Smooth muscle cell (in vitro differentiated cells): ENCODE measurements at regions not wholly inside any gene's neighbourhood (a gene's known extent, or its start where the extent isn't known, plus 50 kb on each side); places are given as distances from the start of the nearest gene placed in this dataset.

Source experiments
- DNase-seq: peaks from one replicate; lab custom pipeline; 2025; ENCODE audit not compliant: unreplicated experiment; lab: John Stamatoyannopoulos, UW
- H2AFZ ChIP-seq: fragments of 200-600 bp; sonication (generic); 2 replicates; pipeline ENCODE4 v1.6.0; 2016; ENCODE audit warnings: antibody characterized with exemption, low read depth, mild to moderate bottlenecking
- H3F3A ChIP-seq: fragments of 200-600 bp; sonication (generic); 2 replicates; pipeline ENCODE4 v1.6.0; 2017; ENCODE audit warnings: antibody characterized with exemption, low read depth
- H3K27ac ChIP-seq: fragments of 200-600 bp; sonication (generic); 2 replicates; pipeline ENCODE4 v1.5.1; 2016; ENCODE audit warnings: low read depth, mild to moderate bottlenecking
- H3K27me3 ChIP-seq: fragments of 200-600 bp; sonication (generic); 2 replicates; pipeline ENCODE4 v1.6.1; 2016; ENCODE audit warnings: low read depth, mild to moderate bottlenecking
- H3K36me3 ChIP-seq: fragments of 200-600 bp; sonication (generic); 2 replicates; pipeline ENCODE4 v1.5.1; 2016; ENCODE audit warnings: low read depth
- H3K4me1 ChIP-seq: fragments of 200-600 bp; sonication (generic); 2 replicates; pipeline ENCODE4 v1.5.1; 2016; ENCODE audit warnings: low read depth
- H3K4me2 ChIP-seq: fragments of 200-600 bp; sonication (generic); 2 replicates; pipeline ENCODE4 v1.6.0; 2016; ENCODE audit warnings: mild to moderate bottlenecking
- H3K4me3 ChIP-seq: fragments of 200-600 bp; sonication (generic); 2 replicates; pipeline ENCODE4 v1.5.1; 2016; ENCODE audit warnings: mild to moderate bottlenecking
- H3K79me2 ChIP-seq: fragments of 200-600 bp; sonication (generic); 2 replicates; pipeline ENCODE4 v1.6.0; 2016; ENCODE audit warnings: low read depth, mild to moderate bottlenecking
- H3K9ac ChIP-seq: fragments of 200-600 bp; sonication (generic); 2 replicates; pipeline ENCODE4 v1.6.0; 2016; ENCODE audit warnings: low read depth
- H3K9me3 ChIP-seq: fragments of 200-600 bp; sonication (generic); replicated peaks from 2 replicates; pipeline ENCODE4 v1.5.1; 2016; ENCODE audit warnings: low read depth
- H4K20me1 ChIP-seq: fragments of 200-600 bp; sonication (generic); 2 replicates; pipeline ENCODE4 v1.6.0; 2016; ENCODE audit warnings: low read depth
- WGBS: methylation state at CpG from one replicate; pipeline ENCODE4 v1.1.7; 2016; ENCODE audit warnings: low lambda C conversion rate; 5-methylcytosine and 5-hydroxymethylcytosine counted together
- TF ChIP-seq, protein P1 (sequence below): fragments of 200-600 bp; sonication (generic); IDR thresholded peaks from 2 replicates; pipeline ENCODE4 v1.5.1; 2017; ENCODE audit warnings: borderline replicate concordance, mild to moderate bottlenecking, antibody characterized with exemption; ENCODE audit not compliant: insufficient read depth, poor library complexity, severe bottlenecking

DNA sequence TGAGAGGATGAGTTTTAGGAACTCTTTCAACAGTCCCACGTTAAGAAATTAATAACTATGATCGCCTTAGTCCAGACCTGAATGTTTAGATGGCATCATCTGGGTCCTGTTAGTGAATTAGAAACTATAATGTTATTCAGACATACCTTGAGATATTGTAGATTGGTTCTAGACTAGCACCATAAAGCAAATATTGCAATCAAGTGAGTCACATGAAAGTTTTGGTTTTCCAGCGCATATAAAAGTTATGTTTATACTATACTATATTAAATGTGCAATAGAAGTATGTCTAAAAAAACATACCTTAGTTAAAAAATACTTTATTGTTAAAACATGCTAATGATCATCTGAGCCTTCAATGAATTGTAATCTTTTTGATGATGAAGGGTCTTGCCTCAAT, 106.6 kb upstream of the ATP2B1 start:
- Histone ChIP-seq H3K4me2 (no peak overlapping the region), H3K27ac (no peak overlapping the region), H3K4me3 (no peak overlapping the region), H2AFZ (no peak overlapping the region), H3K36me3 (no peaks in the 10 kb centered on the region), H3K79me2 (no peaks in the 10 kb centered on the region), H4K20me1 (no peaks in the 10 kb centered on the region), H3K9ac (no peak overlapping the region), H3K9me3 (no peaks in the 10 kb centered on the region), H3F3A (no peaks in the 10 kb centered on the region), H3K4me1 (no peaks in the 10 kb centered on the region), H3K27me3 (no peaks in the 10 kb centered on the region)
- WGBS: 98% methylated on average over 3 of the region's 3 CpGs
- TF ChIP-seq, protein P1, sequence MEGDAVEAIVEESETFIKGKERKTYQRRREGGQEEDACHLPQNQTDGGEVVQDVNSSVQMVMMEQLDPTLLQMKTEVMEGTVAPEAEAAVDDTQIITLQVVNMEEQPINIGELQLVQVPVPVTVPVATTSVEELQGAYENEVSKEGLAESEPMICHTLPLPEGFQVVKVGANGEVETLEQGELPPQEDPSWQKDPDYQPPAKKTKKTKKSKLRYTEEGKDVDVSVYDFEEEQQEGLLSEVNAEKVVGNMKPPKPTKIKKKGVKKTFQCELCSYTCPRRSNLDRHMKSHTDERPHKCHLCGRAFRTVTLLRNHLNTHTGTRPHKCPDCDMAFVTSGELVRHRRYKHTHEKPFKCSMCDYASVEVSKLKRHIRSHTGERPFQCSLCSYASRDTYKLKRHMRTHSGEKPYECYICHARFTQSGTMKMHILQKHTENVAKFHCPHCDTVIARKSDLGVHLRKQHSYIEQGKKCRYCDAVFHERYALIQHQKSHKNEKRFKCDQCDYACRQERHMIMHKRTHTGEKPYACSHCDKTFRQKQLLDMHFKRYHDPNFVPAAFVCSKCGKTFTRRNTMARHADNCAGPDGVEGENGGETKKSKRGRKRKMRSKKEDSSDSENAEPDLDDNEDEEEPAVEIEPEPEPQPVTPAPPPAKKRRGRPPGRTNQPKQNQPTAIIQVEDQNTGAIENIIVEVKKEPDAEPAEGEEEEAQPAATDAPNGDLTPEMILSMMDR: no peak
- DNase-seq: no peak

DNA sequence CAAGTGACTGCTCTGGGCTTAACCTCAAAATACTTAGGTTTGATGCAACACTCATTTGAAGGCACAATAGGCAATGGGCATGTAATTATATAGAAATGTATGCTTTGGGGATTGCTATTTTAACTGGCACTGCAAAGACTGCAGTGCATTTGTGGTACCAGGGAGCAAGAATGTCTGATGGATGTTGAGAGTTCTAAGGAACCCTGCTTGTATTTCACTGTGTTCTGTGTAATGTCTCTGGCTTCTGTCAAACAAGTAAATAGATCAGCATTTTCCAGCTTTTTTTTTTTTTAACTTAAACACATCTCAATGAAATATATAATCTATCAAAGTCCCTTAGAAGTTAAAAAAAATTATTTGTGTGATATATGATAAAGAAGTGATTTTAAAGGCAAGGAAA, 94.8 kb upstream of the ATP2B1 start:
- no peak for DNase-seq
- Histone ChIP-seq H3K4me3 (no peak overlapping the region), H3K27me3 (no peaks in the 10 kb centered on the region), H3K9ac (no peak overlapping the region), H3K4me2 (no peak overlapping the region), H3F3A (no peaks in the 10 kb centered on the region), H3K4me1 (no peaks in the 10 kb centered on the region), H3K27ac (no peak overlapping the region), H2AFZ (no peak overlapping the region), H3K9me3 (no peaks in the 10 kb centered on the region), H4K20me1 (no peaks in the 10 kb centered on the region), H3K36me3 (no peaks in the 10 kb centered on the region), H3K79me2 (no peaks in the 10 kb centered on the region)
- TF ChIP-seq, protein P1: no peak

DNA sequence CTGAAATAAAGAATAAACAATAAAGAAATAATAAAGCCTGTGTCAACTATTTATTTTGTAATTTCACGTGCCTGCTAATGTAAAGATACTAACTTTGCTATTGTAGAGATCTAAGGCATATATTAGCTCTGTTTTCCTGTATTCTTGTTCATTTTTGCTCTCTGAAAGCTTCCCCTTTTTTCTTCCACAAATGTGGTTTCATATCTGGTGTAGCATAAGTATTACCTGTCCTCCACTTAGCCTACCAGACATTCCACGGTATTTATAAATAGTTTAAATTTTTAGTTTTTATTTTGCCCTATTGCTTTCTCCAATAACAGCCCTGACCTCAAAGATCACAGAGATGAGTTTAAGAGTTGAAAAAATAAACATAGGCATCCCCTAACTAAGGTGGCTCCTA, 92.6 kb upstream of the ATP2B1 start:
- no peak overlapping the region for H3K27ac ChIP-seq
- no peaks in the 10 kb centered on the region for H3K9me3 ChIP-seq
- TF ChIP-seq, protein P1: no peak
- WGBS: 88% methylated on average over 2 of the region's 2 CpGs
- no peaks in the 10 kb centered on the region for H3K36me3 ChIP-seq
- H4K20me1 ChIP-seq: no peaks in the 10 kb centered on the region
- H3K9ac ChIP-seq: no peak overlapping the region
- DNase-seq: no peak
- no peaks in the 10 kb centered on the region for H3K4me1 ChIP-seq
- H2AFZ ChIP-seq: no peak overlapping the region
- no peaks in the 10 kb centered on the region for H3F3A ChIP-seq
- H3K27me3 ChIP-seq: no peaks in the 10 kb centered on the region
- no peak overlapping the region for H3K4me2 ChIP-seq
- H3K79me2 ChIP-seq: no peaks in the 10 kb centered on the region
- no peak overlapping the region for H3K4me3 ChIP-seq

DNA sequence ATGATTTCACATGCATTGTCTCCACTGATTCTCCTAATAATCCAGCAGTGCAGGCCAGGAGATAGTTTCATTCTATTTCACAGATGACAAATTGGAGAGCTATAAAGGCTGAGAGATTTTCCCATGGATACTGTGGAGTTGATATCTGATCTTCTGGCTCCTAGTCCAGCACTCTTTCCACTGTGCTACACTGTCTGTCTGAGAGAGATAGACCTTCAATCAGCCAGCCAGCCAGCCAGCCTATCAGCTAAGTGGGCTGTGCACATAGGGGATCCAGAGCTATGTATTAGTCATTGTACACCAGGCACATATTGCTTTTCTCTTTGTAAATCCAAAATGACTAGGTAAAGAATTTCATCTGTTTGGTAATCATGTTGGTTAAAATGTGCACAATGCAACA, 91.8 kb upstream of the ATP2B1 start:
- no peaks in the 10 kb centered on the region for H3K27me3 ChIP-seq
- no peak overlapping the region for H2AFZ ChIP-seq
- no peaks in the 10 kb centered on the region for H3F3A ChIP-seq
- H3K4me3 ChIP-seq: no peak overlapping the region
- no peak for DNase-seq
- no peaks in the 10 kb centered on the region for H3K36me3 ChIP-seq
- TF ChIP-seq, protein P1: no peak
- no peaks in the 10 kb centered on the region for H3K9me3 ChIP-seq
- no peaks in the 10 kb centered on the region for H4K20me1 ChIP-seq
- H3K4me2 ChIP-seq: no peak overlapping the region
- H3K79me2 ChIP-seq: no peaks in the 10 kb centered on the region
- no peak overlapping the region for H3K9ac ChIP-seq
- H3K27ac ChIP-seq: no peak overlapping the region
- H3K4me1 ChIP-seq: no peaks in the 10 kb centered on the region
